Calu3 (cell line): ENCODE measurements at regions not wholly inside any gene's neighbourhood (a gene's known extent, or its start where the extent isn't known, plus 50 kb on each side); places are given as distances from the start of the nearest gene placed in this dataset.
A peak's percentile ranks its signal among the peaks of the same experiment; 100 is the strongest.

Experiments
- BruUV-seq: library from RNA; stranded (reverse); fragments of 400-500 nt; replicated peaks from 2 replicates; lab custom pipeline; 2021; lab: Mats Ljungman, UMichigan
- CTCF ChIA-PET: fragments of 300-600 bp; sonication (Branson Sonifier 250); formaldehyde crosslinking; loops from one replicate; lab custom pipeline; 2022; ENCODE audit warnings: antibody characterized with exemption; lab: Charles Lee
- DNase-seq: peaks from one replicate; pipeline ENCODE4 v3.0.0; 2022
- H3K27ac Mint-ChIP-seq: one replicate; pipeline ENCODE4 v1.8.0; 2022; ENCODE audit warnings: mixed read lengths; ENCODE audit not compliant: unreplicated experiment
- H3K27me3 Mint-ChIP-seq: one replicate; pipeline ENCODE4 v1.8.0; 2022; ENCODE audit warnings: mixed read lengths; ENCODE audit not compliant: unreplicated experiment
- H3K36me3 Mint-ChIP-seq: one replicate; pipeline ENCODE4 v1.8.0; 2022; ENCODE audit warnings: mild to moderate bottlenecking, moderate library complexity, mixed read lengths; ENCODE audit not compliant: insufficient read depth, unreplicated experiment
- H3K4me1 Mint-ChIP-seq: one replicate; pipeline ENCODE4 v1.8.0; 2022; ENCODE audit warnings: mild to moderate bottlenecking, low read depth, mixed read lengths; ENCODE audit not compliant: unreplicated experiment
- H3K4me3 Mint-ChIP-seq: one replicate; pipeline ENCODE4 v1.8.0; 2022; ENCODE audit warnings: mild to moderate bottlenecking, low read depth, moderate library complexity, mixed read lengths; ENCODE audit not compliant: unreplicated experiment
- H3K9me3 Mint-ChIP-seq: one replicate; pipeline ENCODE4 v1.8.0; 2022; ENCODE audit warnings: low read depth, mixed read lengths; ENCODE audit not compliant: unreplicated experiment
- CTCF ChIP-seq: fragments of 200-600 bp; IDR thresholded peaks from one replicate; pipeline ENCODE4 v1.8.0; 2022; ENCODE audit warnings: antibody characterized with exemption; ENCODE audit not compliant: unreplicated experiment
- intact Hi-C: fragments of 100-400 bp; cut with micrococcal nuclease; formaldehyde crosslinking; loops from one replicate; pipeline ENCODE4 v1.10.0; 2022; ENCODE audit not compliant: unreplicated experiment

- no peak for TF ChIP-seq CTCF
- Mint-ChIP-seq H3K4me1 (peaks cover 34% of the 10 kb centered on the region), H3K27ac (peak overlapping the region; percentile 37), H3K36me3 (no peaks in the 10 kb centered on the region), H3K9me3 (no peaks in the 10 kb centered on the region), H3K27me3 (no peaks in the 10 kb centered on the region), H3K4me3 (no peak overlapping the region)
- CTCF ChIA-PET = interaction anchor here (0.7 kb wide), 1 partner anchor 627 kb away, joined by 3 read pairs; no protein-coding TSS in a partner anchor
- no peak for DNase-seq
- no TSS peak for BruUV-seq
- intact Hi-C loops = loop anchor here (5.0 kb wide), 1 partner anchor 171 kb away; the partner anchor contains the start of gene SKAP2
Measured at GRCh38 chr7:27032839-27033238, 63.0 kb downstream of the HOXA1 start.

GRCh38 chr7:27031289-27032172 lies 64.3 kb downstream of the HOXA1 start:
- DNase-seq = no peak
- H3K36me3 Mint-ChIP-seq = no peaks in the 10 kb centered on the region
- peaks cover 31% of the 10 kb centered on the region for H3K4me1 Mint-ChIP-seq
- H3K9me3 Mint-ChIP-seq = no peaks in the 10 kb centered on the region
- CTCF ChIA-PET = interaction anchor here (0.9 kb wide), 1 partner anchor 91 kb away, joined by 3 read pairs; no protein-coding TSS in a partner anchor
- BruUV-seq = no TSS peak
- no peak overlapping the region for H3K4me3 Mint-ChIP-seq
- intact Hi-C loops = loop anchor here (5.0 kb wide), 1 partner anchor 169 kb away; the partner anchor contains the start of gene SKAP2
- no peak for TF ChIP-seq CTCF
- H3K27ac Mint-ChIP-seq = peak overlapping the region; percentile 69
- no peaks in the 10 kb centered on the region for H3K27me3 Mint-ChIP-seq

GRCh38 chr7:27030393-27031050 lies 65.3 kb downstream of the HOXA1 start:
- H3K4me1 Mint-ChIP-seq = peaks cover 31% of the 10 kb centered on the region
- H3K27me3 Mint-ChIP-seq = no peaks in the 10 kb centered on the region
- CTCF ChIA-PET = no interaction called here

More at GRCh38 chr7:27030393-27031050, 65.3 kb downstream of the HOXA1 start:
- no peak overlapping the region for H3K4me3 Mint-ChIP-seq
- no peaks in the 10 kb centered on the region for H3K9me3 Mint-ChIP-seq
- intact Hi-C loops = loop anchor here (5.0 kb wide), 1 partner anchor 168 kb away; the partner anchor contains the start of gene SKAP2
- no TSS peak for BruUV-seq
- no peak for DNase-seq
- no peak for TF ChIP-seq CTCF
- H3K27ac Mint-ChIP-seq = peak overlapping the region; percentile 29
- no peaks in the 10 kb centered on the region for H3K36me3 Mint-ChIP-seq
